ENCODE measurements at regions not wholly inside any gene's neighbourhood (a gene's known extent, or its start where the extent isn't known, plus 50 kb on each side); places are given as distances from the start of the nearest gene placed in this dataset.

GRCh38 chr15:67914537-67915460 lies 75.0 kb upstream of the RNU6-1 start:
- 86% methylated on average over 2 of the region's 6 CpGs for WGBS (ENCODE audit: insufficient coverage)
- intact Hi-C loops (cut with micrococcal nuclease) = no loop called here
- no peak overlapping the region for H3K9ac ChIP-seq (ENCODE audit: insufficient read depth, low read length, poor library complexity, severe bottlenecking)
- Mint-ChIP-seq H3K36me3 (peaks cover 2% of the 10 kb centered on the region in 2 donors), H3K9me3 (peaks cover 14 to 33% (median 19%) of the 10 kb centered on the region in 7 donors), H3K27me3 (ENCODE audit: low read depth in 3 of 3) (peaks cover 0 to 2% (median 0%) of the 10 kb centered on the region in 3 donors), H3K4me3 (no peak overlapping the region), H3K4me1 (peaks cover 3% of the 10 kb centered on the region), H3K27ac (no peak overlapping the region)
- no peaks in the 10 kb centered on the region for H4K20me1 ChIP-seq (ENCODE audit: insufficient read depth, low read length)
- H3K27ac ChIP-seq (ENCODE audit: low read depth in 1 of 2, low read length in 2 of 2) = no peak overlapping the region
- H3K4me2 ChIP-seq (replicated peaks; ENCODE audit: extremely low read depth, low read length, poor library complexity, severe bottlenecking) = no peak overlapping the region
- no peak overlapping the region for H2AFZ ChIP-seq (ENCODE audit: insufficient read depth, low read depth, low read length, poor library complexity, severe bottlenecking)
- no peaks in the 10 kb centered on the region for H3K36me3 ChIP-seq (replicated peaks in 1 of 2; ENCODE audit: control insufficient read depth in 1 of 2, insufficient read depth in 2 of 2, low read length in 2 of 2)
- no peak overlapping the region for H3K4me3 ChIP-seq (replicated peaks in 1 of 3; ENCODE audit: low read depth in 2 of 3, low read length in 3 of 3)
- no peak for TF ChIP-seq CTCF (IDR thresholded peaks at IDR 0.05)
- H3K4me1 ChIP-seq (ENCODE audit: control insufficient read depth in 1 of 2, insufficient read depth in 2 of 2, low read length in 2 of 2) = no peaks in the 10 kb centered on the region
- peaks cover 14 to 19% of the 10 kb centered on the region in 2 donors for H3K9me3 ChIP-seq (replicated peaks in 1 of 2; ENCODE audit: control insufficient read depth in 1 of 2, insufficient read depth in 1 of 2, low read length in 2 of 2)
- no peak for DNase-seq
- no peaks in the 10 kb centered on the region for H3K79me2 ChIP-seq (ENCODE audit: insufficient read depth, low read length)
- H3K27me3 ChIP-seq (ENCODE audit: control insufficient read depth in 2 of 2, insufficient read depth in 2 of 2, low read length in 2 of 2) = no peaks in the 10 kb centered on the region

GRCh38 chr15:67915461-67916374 lies 75.9 kb upstream of the RNU6-1 start:
- H3K9me3 Mint-ChIP-seq = peaks cover 14 to 32% (median 17%) of the 10 kb centered on the region in 7 donors
- Histone ChIP-seq H3K36me3 (replicated peaks in 1 of 2; ENCODE audit: control insufficient read depth in 1 of 2, insufficient read depth in 2 of 2, low read length in 2 of 2) (no peaks in the 10 kb centered on the region), H3K27me3 (ENCODE audit: control insufficient read depth in 2 of 2, insufficient read depth in 2 of 2, low read length in 2 of 2) (no peaks in the 10 kb centered on the region), H2AFZ (ENCODE audit: insufficient read depth, low read depth, low read length, poor library complexity, severe bottlenecking) (no peak overlapping the region), H4K20me1 (ENCODE audit: insufficient read depth, low read length) (no peaks in the 10 kb centered on the region), H3K9ac (ENCODE audit: insufficient read depth, low read length, poor library complexity, severe bottlenecking) (no peak overlapping the region), H3K4me2 (replicated peaks; ENCODE audit: extremely low read depth, low read length, poor library complexity, severe bottlenecking) (no peak overlapping the region), H3K4me1 (ENCODE audit: control insufficient read depth in 1 of 2, insufficient read depth in 2 of 2, low read length in 2 of 2) (no peaks in the 10 kb centered on the region), H3K4me3 (replicated peaks in 1 of 3; ENCODE audit: low read depth in 2 of 3, low read length in 3 of 3) (no peak overlapping the region), H3K79me2 (ENCODE audit: insufficient read depth, low read length) (no peaks in the 10 kb centered on the region), H3K9me3 (replicated peaks in 1 of 2; ENCODE audit: control insufficient read depth in 1 of 2, insufficient read depth in 1 of 2, low read length in 2 of 2) (peaks cover 10 to 12% of the 10 kb centered on the region in 2 donors), H3K27ac (ENCODE audit: low read depth in 1 of 2, low read length in 2 of 2) (no peak overlapping the region)
- no peak for DNase-seq
- TF ChIP-seq CTCF (IDR thresholded peaks at IDR 0.05) = no peak
- intact Hi-C loops (cut with micrococcal nuclease) = no loop called here
- peaks cover 3% of the 10 kb centered on the region for H3K4me1 Mint-ChIP-seq
- no peak overlapping the region for H3K27ac Mint-ChIP-seq
- WGBS (ENCODE audit: insufficient coverage) = 98% methylated on average over 4 of the region's 7 CpGs
- peaks cover 0 to 2% (median 0%) of the 10 kb centered on the region in 3 donors for H3K27me3 Mint-ChIP-seq (ENCODE audit: low read depth in 3 of 3)
- H3K4me3 Mint-ChIP-seq = no peak overlapping the region
- peaks cover 2% of the 10 kb centered on the region in 2 donors for H3K36me3 Mint-ChIP-seq
